GM19455 (cell line): ENCODE measurements at regions not wholly inside any gene's neighbourhood (a gene's known extent, or its start where the extent isn't known, plus 50 kb on each side); places are given as distances from the start of the nearest gene placed in this dataset.

ENCODE experiments used
- ATAC-seq: cut with Tn5 transposase; IDR thresholded peaks from one replicate; pipeline ENCODE4 v1.9.1; 2021; ENCODE audit not compliant: unreplicated experiment

GRCh38 chr7:24341691-24342413 is 57.9 kb downstream of the NPY start:
- ATAC-seq = no peak

- no peak for ATAC-seq
These were observed 59.6 kb downstream of the NPY start for GRCh38 chr7:24343614-24344013.

GRCh38 chr7:24346129-24346528 is 62.1 kb downstream of the NPY start:
- no peak for ATAC-seq

- ATAC-seq = no peak
These were observed 62.7 kb downstream of the NPY start for GRCh38 chr7:24346716-24347115.

GRCh38 chr7:24349339-24349738 is 65.3 kb downstream of the NPY start:
- no peak for ATAC-seq

- no peak for ATAC-seq
These were observed 70.5 kb downstream of the NPY start for GRCh38 chr7:24354456-24354855.

GRCh38 chr7:24356718-24357386 is 72.9 kb downstream of the NPY start:
- ATAC-seq = no peak

GRCh38 chr7:24361001-24361400 is 77.0 kb downstream of the NPY start:
- ATAC-seq = no peak

GRCh38 chr7:24365606-24366005 is 81.6 kb downstream of the NPY start:
- ATAC-seq = no peak

GRCh38 chr7:24366876-24367275 is 82.9 kb downstream of the NPY start:
- ATAC-seq = no peak

GRCh38 chr7:24368161-24368560 is 84.2 kb downstream of the NPY start:
- ATAC-seq = no peak

GRCh38 chr7:24370541-24370940 is 86.6 kb downstream of the NPY start:
- ATAC-seq = no peak

- no peak for ATAC-seq
These were observed 89.3 kb downstream of the NPY start for GRCh38 chr7:24372961-24373955.

GRCh38 chr7:24378871-24379616 is 95.1 kb downstream of the NPY start:
- no peak for ATAC-seq

GRCh38 chr7:24381894-24382505 is 98.0 kb downstream of the NPY start:
- peak; percentile 76 for ATAC-seq

- ATAC-seq = no peak
These were observed 99.1 kb downstream of the NPY start for GRCh38 chr7:24383055-24383454.

GRCh38 chr7:24384362-24385030 is 100.5 kb downstream of the NPY start:
- no peak for ATAC-seq

- ATAC-seq = no peak
These were observed 104.2 kb downstream of the NPY start for GRCh38 chr7:24388212-24388611.

GRCh38 chr7:24390376-24391157 is 106.6 kb downstream of the NPY start:
- ATAC-seq = no peak
